GM12873 (cell line): ENCODE measurements at regions not wholly inside any gene's neighbourhood (a gene's known extent, or its start where the extent isn't known, plus 50 kb on each side); places are given as distances from the start of the nearest gene placed in this dataset.

Experiments used
- CTCF ChIP-seq: IDR thresholded peaks from 2 replicates; pipeline ENCODE4 v1.5.1; 2012; ENCODE audit warnings: low read depth, mild to moderate bottlenecking, moderate library complexity, low read length, control low read depth; ENCODE audit not compliant: insufficient read depth; ENCODE audit errors: missing control alignments

- TF ChIP-seq CTCF: no peak
Measured at GRCh38 chr15:95946926-95947325, 383.6 kb upstream of the NR2F2 start.

GRCh38 chr15:95948411-95948810, 382.1 kb upstream of the NR2F2 start:
- TF ChIP-seq CTCF: no peak

- TF ChIP-seq CTCF: no peak
Measured at GRCh38 chr15:95953032-95953431, 377.5 kb upstream of the NR2F2 start.

GRCh38 chr15:95957861-95958260, 372.6 kb upstream of the NR2F2 start:
- no peak for TF ChIP-seq CTCF

GRCh38 chr15:95958382-95958781, 372.1 kb upstream of the NR2F2 start:
- no peak for TF ChIP-seq CTCF

- no peak for TF ChIP-seq CTCF
Measured at GRCh38 chr15:95968856-95969255, 361.6 kb upstream of the NR2F2 start.

- TF ChIP-seq CTCF: no peak
Measured at GRCh38 chr15:95970326-95970725, 360.2 kb upstream of the NR2F2 start.

GRCh38 chr15:95972041-95972553, 358.4 kb upstream of the NR2F2 start:
- TF ChIP-seq CTCF: no peak
